ENCODE measurements at regions not wholly inside any gene's neighbourhood (a gene's known extent, or its start where the extent isn't known, plus 50 kb on each side); places are given as distances from the start of the nearest gene placed in this dataset.

GRCh38 chr2:20512061-20512605 is 65.3 kb downstream of the RHOB start:
- H3K9me3 Mint-ChIP-seq = peaks cover 7% of the 10 kb centered on the region
- Histone ChIP-seq H3K27ac (ENCODE audit: low read depth, low read length) (no peak overlapping the region), H3K27me3 (ENCODE audit: control insufficient read depth, insufficient read depth, low read length, poor library complexity, severe bottlenecking) (no peaks in the 10 kb centered on the region), H3K36me3 (ENCODE audit: control insufficient read depth, insufficient read depth, low read length) (no peaks in the 10 kb centered on the region), H3K9ac (ENCODE audit: extremely low read depth, low read length, poor library complexity, severe bottlenecking) (no peak overlapping the region), H3K4me3 (ENCODE audit: low read length) (no peak overlapping the region), H3K4me1 (ENCODE audit: control insufficient read depth, insufficient read depth, low read length) (no peaks in the 10 kb centered on the region), H3K9me3 (ENCODE audit: control insufficient read depth, low read length) (no peaks in the 10 kb centered on the region)
- no peak overlapping the region for H3K4me3 Mint-ChIP-seq
- no peak for TF ChIP-seq CTCF (conservative IDR thresholded peaks at IDR 0.05)
- WGBS, 2 experiments (ENCODE audit: insufficient coverage in 1 of 2, insufficient read length in 1 of 2) = 91 to 100% methylated on average over 9 to 11 of the region's 11 CpGs
- peaks cover 11% of the 10 kb centered on the region for H3K27me3 Mint-ChIP-seq (ENCODE audit: insufficient read depth)
- no peak for DNase-seq
- H3K36me3 Mint-ChIP-seq (ENCODE audit: low read depth) = no peaks in the 10 kb centered on the region
- no peak overlapping the region for H3K27ac Mint-ChIP-seq
- peaks cover 12% of the 10 kb centered on the region for H3K4me1 Mint-ChIP-seq

- Mint-ChIP-seq H3K27ac (no peak overlapping the region), H3K36me3 (ENCODE audit: low read depth) (no peaks in the 10 kb centered on the region), H3K9me3 (peaks cover 7% of the 10 kb centered on the region), H3K4me1 (peaks cover 12% of the 10 kb centered on the region), H3K27me3 (ENCODE audit: insufficient read depth) (peaks cover 14% of the 10 kb centered on the region), H3K4me3 (no peak overlapping the region)
- H3K36me3 ChIP-seq (ENCODE audit: control insufficient read depth, insufficient read depth, low read length) = no peaks in the 10 kb centered on the region
- DNase-seq = no peak
- H3K27ac ChIP-seq (ENCODE audit: low read depth, low read length) = no peak overlapping the region
- no peak overlapping the region for H3K9ac ChIP-seq (ENCODE audit: extremely low read depth, low read length, poor library complexity, severe bottlenecking)
- H3K4me3 ChIP-seq (ENCODE audit: low read length) = no peak overlapping the region
- H3K4me1 ChIP-seq (ENCODE audit: control insufficient read depth, insufficient read depth, low read length) = no peaks in the 10 kb centered on the region
- 85 to 90% methylated on average over 6 to 7 of the region's 7 CpGs for WGBS, 2 experiments (ENCODE audit: insufficient coverage in 1 of 2, insufficient read length in 1 of 2)
- H3K9me3 ChIP-seq (ENCODE audit: control insufficient read depth, low read length) = no peaks in the 10 kb centered on the region
- TF ChIP-seq CTCF (conservative IDR thresholded peaks at IDR 0.05) = no peak
- no peaks in the 10 kb centered on the region for H3K27me3 ChIP-seq (ENCODE audit: control insufficient read depth, insufficient read depth, low read length, poor library complexity, severe bottlenecking)
Measured at GRCh38 chr2:20513946-20514345, 67.1 kb downstream of the RHOB start.

GRCh38 chr2:20514596-20515269 is 67.9 kb downstream of the RHOB start:
- H3K9me3 ChIP-seq (ENCODE audit: control insufficient read depth, low read length) = no peaks in the 10 kb centered on the region
- DNase-seq = no peak
- peaks cover 7% of the 10 kb centered on the region for H3K9me3 Mint-ChIP-seq
- no peak overlapping the region for H3K27ac ChIP-seq (ENCODE audit: low read depth, low read length)
- no peak overlapping the region for H3K27ac Mint-ChIP-seq
- no peak overlapping the region for H3K4me3 ChIP-seq (ENCODE audit: low read length)
- H3K4me3 Mint-ChIP-seq = no peak overlapping the region
- no peak overlapping the region for H3K9ac ChIP-seq (ENCODE audit: extremely low read depth, low read length, poor library complexity, severe bottlenecking)
- peaks cover 14% of the 10 kb centered on the region for H3K27me3 Mint-ChIP-seq (ENCODE audit: insufficient read depth)
- H3K36me3 ChIP-seq (ENCODE audit: control insufficient read depth, insufficient read depth, low read length) = no peaks in the 10 kb centered on the region
- WGBS, 2 experiments (ENCODE audit: insufficient coverage in 1 of 2, insufficient read length in 1 of 2) = 90 to 91% methylated on average over 3 to 8 of the region's 8 CpGs
- H3K4me1 ChIP-seq (ENCODE audit: control insufficient read depth, insufficient read depth, low read length) = no peaks in the 10 kb centered on the region
- H3K27me3 ChIP-seq (ENCODE audit: control insufficient read depth, insufficient read depth, low read length, poor library complexity, severe bottlenecking) = no peaks in the 10 kb centered on the region
- no peak for TF ChIP-seq CTCF (conservative IDR thresholded peaks at IDR 0.05)
- peaks cover 6% of the 10 kb centered on the region for H3K4me1 Mint-ChIP-seq
- no peaks in the 10 kb centered on the region for H3K36me3 Mint-ChIP-seq (ENCODE audit: low read depth)

All from endodermal cell (in vitro differentiated cells).